Sigmoid colon (tissue), 6 donors: ENCODE measurements at regions not wholly inside any gene's neighbourhood (a gene's known extent, or its start where the extent isn't known, plus 50 kb on each side); places are given as distances from the start of the nearest gene placed in this dataset.

ENCODE experiments used
- DNase-seq: peaks from one replicate; pipeline ENCODE4 v3.0.0-alpha.2; 2019
- H3K27ac ChIP-seq, 4 donors: fragments of 200-600 bp; sonication (generic); one replicate each; pipeline ENCODE4 v1.5.1; 2016 to 2019; ENCODE audit warnings: mild to moderate bottlenecking in 1 of 4
- H3K27me3 ChIP-seq, 3 donors: fragments of 200-600 bp; sonication (generic); one replicate each; pipeline ENCODE4 v1.5.1; 2019; ENCODE audit warnings: mild to moderate bottlenecking in 1 of 3
- H3K36me3 ChIP-seq, 4 donors: fragments of 200-600 bp; sonication (generic); one replicate each; pipeline ENCODE4 v1.5.1; 2016 to 2019
- H3K4me1 ChIP-seq, 4 donors: fragments of 200-600 bp; sonication (generic); one replicate each; pipeline ENCODE4 v1.5.1; 2017 to 2019
- H3K4me3 ChIP-seq, 4 donors: fragments of 200-600 bp; sonication (generic); one replicate each; pipeline ENCODE4 v1.5.1; 2017 to 2019; ENCODE audit warnings: mild to moderate bottlenecking in 2 of 4, moderate library complexity in 1 of 4
- H3K9me3 ChIP-seq, 4 donors: fragments of 200-600 bp in 3 of 4; sonication (generic) in 3 of 4; one replicate each; pipeline versions ENCODE4 v1.5.1 to v1.6.1; 2013 to 2019
- CTCF ChIP-seq, 4 experiments: fragments of 450-650 bp in 3 of 4; fragments of 200-600 bp in 1 of 4; IDR thresholded peaks; one replicate each; pipeline ENCODE4 v1.5.1; 2016 to 2019; ENCODE audit warnings: antibody characterized with exemption in 4 of 4, mild to moderate bottlenecking in 3 of 4, moderate library complexity in 2 of 4
- EP300 ChIP-seq, 4 donors: sonication (generic); formaldehyde crosslinking; IDR thresholded peaks; one replicate each; pipeline ENCODE4 v1.6.1; 2017; ENCODE audit warnings: antibody characterized with exemption in 4 of 4
- POLR2A ChIP-seq, 2 donors: fragments of 450-650 bp; IDR thresholded peaks; one replicate each; pipeline ENCODE4 v1.6.1; 2016; ENCODE audit warnings: antibody characterized with exemption in 2 of 2, mild to moderate bottlenecking in 2 of 2, moderate library complexity in 2 of 2
- POLR2AphosphoS5 ChIP-seq, 4 donors: sonication (generic); formaldehyde crosslinking; IDR thresholded peaks; one replicate each; pipeline ENCODE4 v1.6.1; 2017; ENCODE audit warnings: antibody characterized with exemption in 4 of 4
- WGBS, 2 donors: extraction: QIAGEN DNeasy Blood & Tissue Kit; methylation state at CpG; one replicate each; pipeline ENCODE4 v1.1.7; 2013; 5-methylcytosine and 5-hydroxymethylcytosine counted together
- intact Hi-C: fragments of 100-400 bp; cut with DNase I; formaldehyde crosslinking; loops from one replicate; pipeline ENCODE4 v1.15.1; 2023
- donor health status: healthy with polysubstance abuse.
- donor health status: healthy.

GRCh38 chr5:69030358-69031062, 63.3 kb upstream of the SLC30A5 start:
- Histone ChIP-seq H3K4me3 (no peak overlapping the region), H3K9me3 (no peaks in the 10 kb centered on the region), H3K27ac (no peak overlapping the region), H3K4me1 (no peaks in the 10 kb centered on the region), H3K36me3 (no peaks in the 10 kb centered on the region), H3K27me3 (no peaks in the 10 kb centered on the region)
- no peak for DNase-seq
- no peak for TF ChIP-seq EP300 (IDR thresholded peaks at IDR 0.05)
- no peak for TF ChIP-seq CTCF (IDR thresholded peaks at IDR 0.05)
- no peak for TF ChIP-seq POLR2AphosphoS5 (IDR thresholded peaks at IDR 0.05)
- TF ChIP-seq POLR2A (IDR thresholded peaks at IDR 0.05): no peak
- WGBS, 2 donors: 59 to 74% methylated on average over 5 of the region's 5 CpGs
- intact Hi-C loops: no loop called here

- H3K4me1 ChIP-seq: no peaks in the 10 kb centered on the region
- 87 to 88% methylated on average over 3 of the region's 3 CpGs for WGBS, 2 donors
- H3K36me3 ChIP-seq: no peaks in the 10 kb centered on the region
- intact Hi-C loops: no loop called here
- no peak for TF ChIP-seq POLR2AphosphoS5 (IDR thresholded peaks at IDR 0.05)
- H3K9me3 ChIP-seq: no peaks in the 10 kb centered on the region
- DNase-seq: no peak
- no peak overlapping the region for H3K4me3 ChIP-seq
- no peak overlapping the region for H3K27ac ChIP-seq
- no peaks in the 10 kb centered on the region for H3K27me3 ChIP-seq
Measured at GRCh38 chr5:69032009-69032408, 61.8 kb upstream of the SLC30A5 start.

GRCh38 chr5:69033690-69034089, 60.1 kb upstream of the SLC30A5 start:
- 38 to 53% methylated on average over 2 of the region's 2 CpGs for WGBS, 2 donors
- Histone ChIP-seq H3K36me3 (no peaks in the 10 kb centered on the region), H3K4me1 (no peaks in the 10 kb centered on the region), H3K4me3 (no peak overlapping the region), H3K27ac (no peak overlapping the region), H3K27me3 (no peaks in the 10 kb centered on the region), H3K9me3 (no peaks in the 10 kb centered on the region)
- no peak for DNase-seq
- no peak for TF ChIP-seq POLR2A (IDR thresholded peaks at IDR 0.05)
- TF ChIP-seq EP300 (IDR thresholded peaks at IDR 0.05): no peak
- TF ChIP-seq CTCF (IDR thresholded peaks at IDR 0.05): no peak
- TF ChIP-seq POLR2AphosphoS5 (IDR thresholded peaks at IDR 0.05): no peak
- intact Hi-C loops: no loop called here

GRCh38 chr5:69034898-69035297, 58.9 kb upstream of the SLC30A5 start:
- no peak for TF ChIP-seq POLR2A (IDR thresholded peaks at IDR 0.05)
- TF ChIP-seq CTCF (IDR thresholded peaks at IDR 0.05): no peak
- TF ChIP-seq POLR2AphosphoS5 (IDR thresholded peaks at IDR 0.05): no peak
- no peak for TF ChIP-seq EP300 (IDR thresholded peaks at IDR 0.05)
- Histone ChIP-seq H3K36me3 (no peaks in the 10 kb centered on the region), H3K4me1 (no peaks in the 10 kb centered on the region), H3K4me3 (no peak overlapping the region), H3K27me3 (no peaks in the 10 kb centered on the region), H3K9me3 (no peaks in the 10 kb centered on the region), H3K27ac (no peak overlapping the region)
- intact Hi-C loops: no loop called here
- 92% methylated on average over 7 of the region's 7 CpGs for whole genome bisulfite sequencing, 2 donors
- no peak for DNase-seq

- no peak overlapping the region for H3K4me3 ChIP-seq
- WGBS, 2 donors: 74 to 84% methylated on average over 4 of the region's 4 CpGs
Measured at GRCh38 chr5:69035665-69036064, 58.1 kb upstream of the SLC30A5 start.

More at GRCh38 chr5:69035665-69036064, 58.1 kb upstream of the SLC30A5 start:
- intact Hi-C loops: no loop called here
- no peak for DNase-seq
- H3K4me1 ChIP-seq: no peaks in the 10 kb centered on the region
- no peaks in the 10 kb centered on the region for H3K27me3 ChIP-seq
- H3K27ac ChIP-seq: no peak overlapping the region
- TF ChIP-seq POLR2AphosphoS5 (IDR thresholded peaks at IDR 0.05) (no peak), CTCF (IDR thresholded peaks at IDR 0.05) (no peak), POLR2A (IDR thresholded peaks at IDR 0.05) (no peak), EP300 (IDR thresholded peaks at IDR 0.05) (no peak)
- H3K36me3 ChIP-seq: no peaks in the 10 kb centered on the region
- H3K9me3 ChIP-seq: no peaks in the 10 kb centered on the region
